GM12865 (cell line): ENCODE measurements at regions not wholly inside any gene's neighbourhood (a gene's known extent, or its start where the extent isn't known, plus 50 kb on each side); places are given as distances from the start of the nearest gene placed in this dataset.

ENCODE experiments used
- DNase-seq: peaks from one replicate; pipeline ENCODE4 v3.0.0; 2010; ENCODE audit warnings: low read depth
- H3K4me3 ChIP-seq: 2 replicates; pipeline ENCODE4 v1.5.1; 2011; ENCODE audit warnings: mild to moderate bottlenecking, low read depth, low read length, control low read depth
- CTCF ChIP-seq: IDR thresholded peaks from 2 replicates; pipeline ENCODE4 v1.5.1; 2011; ENCODE audit warnings: low read length, control low read depth, low read depth, inconsistent platforms; ENCODE audit not compliant: insufficient read depth; ENCODE audit errors: missing control alignments

- no peak for DNase-seq
- H3K4me3 ChIP-seq, result no peak overlapping the region
- TF ChIP-seq CTCF, result no peak
Measured at GRCh38 chr16:35192993-35193392, 1733.6 kb downstream of the TP53TG3F start.

- no peak overlapping the region for H3K4me3 ChIP-seq
- no peak for TF ChIP-seq CTCF
- DNase-seq, result no peak
Measured at GRCh38 chr16:35193956-35194355, 1734.5 kb downstream of the TP53TG3F start.

GRCh38 chr16:35194681-35195080 is 1735.3 kb downstream of the TP53TG3F start:
- no peak for TF ChIP-seq CTCF

GRCh38 chr16:35195173-35195863 is 1735.9 kb downstream of the TP53TG3F start:
- DNase-seq, result no peak

More at GRCh38 chr16:35194681-35195080, 1735.3 kb downstream of the TP53TG3F start:
- no peak for DNase-seq
- no peak overlapping the region for H3K4me3 ChIP-seq

GRCh38 chr16:35195864-35196216 is 1736.4 kb downstream of the TP53TG3F start:
- H3K4me3 ChIP-seq, result no peak overlapping the region
- no peak for TF ChIP-seq CTCF
- DNase-seq, result no peak

More at GRCh38 chr16:35195173-35195863, 1735.9 kb downstream of the TP53TG3F start:
- H3K4me3 ChIP-seq, result no peak overlapping the region
- no peak for TF ChIP-seq CTCF

GRCh38 chr16:35196313-35196712 is 1736.9 kb downstream of the TP53TG3F start:
- no peak for TF ChIP-seq CTCF
- DNase-seq, result no peak
- no peak overlapping the region for H3K4me3 ChIP-seq

GRCh38 chr16:35197656-35198055 is 1738.2 kb downstream of the TP53TG3F start:
- no peak for DNase-seq
- TF ChIP-seq CTCF, result no peak
- H3K4me3 ChIP-seq, result no peak overlapping the region
